Suprapubic skin (tissue), 4 donors: ENCODE measurements at regions not wholly inside any gene's neighbourhood (a gene's known extent, or its start where the extent isn't known, plus 50 kb on each side); places are given as distances from the start of the nearest gene placed in this dataset.

Source experiments
- DNase-seq, 2 donors: peaks; one replicate each; pipeline ENCODE4 v3.0.0-alpha.2; 2019; ENCODE audit warnings: low spot score in 2 of 2
- H3K27ac ChIP-seq: fragments of 200-600 bp; sonication (generic); one replicate; pipeline ENCODE4 v1.5.1; 2019
- H3K27me3 ChIP-seq: fragments of 200-600 bp; sonication (generic); one replicate; pipeline ENCODE4 v1.5.1; 2019
- H3K36me3 ChIP-seq: fragments of 200-600 bp; sonication (generic); one replicate; pipeline ENCODE4 v1.5.1; 2019
- H3K4me1 ChIP-seq: fragments of 200-600 bp; sonication (generic); one replicate; pipeline ENCODE4 v1.5.1; 2019
- H3K4me3 ChIP-seq: fragments of 200-600 bp; sonication (generic); one replicate; pipeline ENCODE4 v1.5.1; 2019; ENCODE audit warnings: mild to moderate bottlenecking
- H3K9me3 ChIP-seq: fragments of 200-600 bp; sonication (generic); one replicate; pipeline ENCODE4 v1.5.1; 2019
- CTCF ChIP-seq, 2 donors: fragments of 200-600 bp in 1 of 2; fragments of 450-650 bp in 1 of 2; sonication (generic) in 1 of 2; IDR thresholded peaks; one replicate each; pipeline ENCODE4 v1.5.1; 2016 to 2019; ENCODE audit warnings: antibody characterized with exemption in 2 of 2, mild to moderate bottlenecking in 1 of 2, moderate library complexity in 1 of 2
- EP300 ChIP-seq: sonication (generic); formaldehyde crosslinking; IDR thresholded peaks from one replicate; pipeline ENCODE4 v1.6.1; 2017; ENCODE audit warnings: antibody characterized with exemption
- POLR2A ChIP-seq, 2 donors: fragments of 450-650 bp; IDR thresholded peaks; one replicate each; pipeline ENCODE4 v1.6.1; 2017; ENCODE audit warnings: antibody characterized with exemption in 2 of 2, mild to moderate bottlenecking in 2 of 2, moderate library complexity in 2 of 2
- POLR2AphosphoS5 ChIP-seq, 3 donors: sonication (generic); formaldehyde crosslinking; IDR thresholded peaks; one replicate each; pipeline ENCODE4 v1.6.1; 2017; ENCODE audit warnings: antibody characterized with exemption in 3 of 3
- WGBS: methylation state at CpG from one replicate; pipeline ENCODE4 v1.1.5; 2018; 5-methylcytosine and 5-hydroxymethylcytosine counted together

GRCh38 chr11:104594228-104594958 is 303.9 kb downstream of the CASP12 start:
- no peaks in the 10 kb centered on the region for H3K9me3 ChIP-seq
- H3K27me3 ChIP-seq = no peaks in the 10 kb centered on the region
- H3K4me3 ChIP-seq = no peak overlapping the region
- no peak overlapping the region for H3K27ac ChIP-seq
- 90% methylated on average over 2 of the region's 2 CpGs for WGBS
- H3K36me3 ChIP-seq = no peaks in the 10 kb centered on the region
- DNase-seq = no peak
- no peaks in the 10 kb centered on the region for H3K4me1 ChIP-seq
- no peak for TF ChIP-seq POLR2A (IDR thresholded peaks at IDR 0.05)
- TF ChIP-seq POLR2AphosphoS5 (IDR thresholded peaks at IDR 0.05) = no peak
- TF ChIP-seq EP300 = no peak
- TF ChIP-seq CTCF (IDR thresholded peaks at IDR 0.05) = no peak

GRCh38 chr11:104588970-104589369 is 309.3 kb downstream of the CASP12 start:
- WGBS = 89% methylated on average over 1 of the region's 1 CpG
- Histone ChIP-seq H3K27ac (no peak overlapping the region), H3K4me3 (no peak overlapping the region), H3K9me3 (no peaks in the 10 kb centered on the region), H3K4me1 (no peaks in the 10 kb centered on the region), H3K27me3 (no peaks in the 10 kb centered on the region), H3K36me3 (no peaks in the 10 kb centered on the region)
- DNase-seq = no peak
- no peak for TF ChIP-seq CTCF (IDR thresholded peaks at IDR 0.05)
- TF ChIP-seq POLR2AphosphoS5 (IDR thresholded peaks at IDR 0.05) = no peak
- TF ChIP-seq POLR2A (IDR thresholded peaks at IDR 0.05) = no peak
- TF ChIP-seq EP300 = no peak

DNA sequence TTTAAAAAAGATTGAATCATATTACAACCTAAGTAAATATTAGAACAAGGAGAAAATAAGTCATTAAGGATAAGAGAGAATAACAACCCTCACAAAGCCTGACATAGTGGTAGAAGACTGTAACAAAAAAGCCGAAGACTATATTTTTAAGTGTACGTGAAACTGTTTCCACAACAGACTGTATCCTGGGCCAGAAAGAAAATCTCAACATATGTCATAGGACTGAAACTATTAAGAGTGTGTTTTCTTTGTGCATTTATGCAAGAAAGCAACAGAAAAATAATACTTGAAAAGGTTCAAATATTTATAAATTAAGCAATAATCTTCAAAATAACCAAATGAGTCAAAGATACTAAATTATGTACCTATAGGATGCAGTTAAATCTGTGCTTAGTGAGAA is 309.8 kb downstream of the CASP12 start:
- TF ChIP-seq EP300 (no peak), POLR2AphosphoS5 (IDR thresholded peaks at IDR 0.05) (no peak), POLR2A (IDR thresholded peaks at IDR 0.05) (no peak), CTCF (IDR thresholded peaks at IDR 0.05) (no peak)
- Histone ChIP-seq H3K4me3 (no peak overlapping the region), H3K36me3 (no peaks in the 10 kb centered on the region), H3K27me3 (no peaks in the 10 kb centered on the region), H3K27ac (no peak overlapping the region), H3K9me3 (no peaks in the 10 kb centered on the region), H3K4me1 (no peaks in the 10 kb centered on the region)
- WGBS = 90% methylated on average over 2 of the region's 2 CpGs
- DNase-seq = no peak

DNA sequence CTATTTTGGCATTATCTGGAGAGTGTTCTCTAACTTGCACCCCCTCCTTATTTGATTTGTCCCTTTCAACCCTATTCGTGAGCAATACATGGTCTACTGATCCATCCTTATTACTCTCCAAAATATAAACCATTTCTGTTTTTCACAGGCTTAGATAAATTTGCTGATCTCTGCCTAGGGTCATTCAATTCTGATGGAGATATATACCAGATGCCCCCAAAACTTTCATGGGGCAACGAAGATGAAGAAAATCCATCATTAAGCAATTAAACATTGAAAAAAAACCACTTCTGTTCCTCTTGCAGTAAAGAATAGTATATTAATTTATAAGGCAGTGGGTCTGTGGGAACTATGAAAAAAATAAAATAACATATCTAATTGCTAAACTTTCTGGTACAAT is 313.4 kb downstream of the CASP12 start:
- Histone ChIP-seq H3K36me3 (no peaks in the 10 kb centered on the region), H3K27me3 (no peaks in the 10 kb centered on the region), H3K4me3 (no peak overlapping the region), H3K27ac (no peak overlapping the region), H3K4me1 (no peaks in the 10 kb centered on the region), H3K9me3 (no peaks in the 10 kb centered on the region)
- no peak for DNase-seq
- 85% methylated on average over 2 of the region's 2 CpGs for WGBS
- TF ChIP-seq CTCF (IDR thresholded peaks at IDR 0.05) = no peak
- TF ChIP-seq EP300 = no peak
- no peak for TF ChIP-seq POLR2AphosphoS5 (IDR thresholded peaks at IDR 0.05)

DNA sequence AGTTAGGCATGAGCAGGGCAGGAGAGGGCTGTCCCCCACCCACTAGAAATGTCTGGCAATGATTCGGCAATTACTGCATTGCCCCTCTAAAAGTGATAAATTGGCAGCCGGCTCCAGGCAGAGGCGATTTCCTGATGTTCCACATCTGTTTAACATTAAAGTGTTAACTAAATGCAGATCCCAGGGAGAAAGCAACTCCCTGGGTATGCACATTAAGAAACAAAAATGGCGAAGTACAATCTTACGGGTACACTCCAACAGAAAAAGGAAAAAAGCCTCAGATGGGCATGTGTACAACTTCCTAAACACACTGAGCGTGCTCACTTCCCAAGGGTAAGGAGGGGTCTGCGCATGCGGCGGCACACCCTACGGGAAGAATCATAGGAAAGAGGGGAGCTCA is 314.4 kb downstream of the CASP12 start:
- Histone ChIP-seq H3K36me3 (no peaks in the 10 kb centered on the region), H3K4me3 (no peak overlapping the region), H3K4me1 (no peaks in the 10 kb centered on the region), H3K9me3 (no peaks in the 10 kb centered on the region), H3K27ac (no peak overlapping the region), H3K27me3 (no peaks in the 10 kb centered on the region)
- TF ChIP-seq EP300 (no peak), CTCF (IDR thresholded peaks at IDR 0.05) (no peak), POLR2AphosphoS5 (IDR thresholded peaks at IDR 0.05) (no peak), POLR2A (IDR thresholded peaks at IDR 0.05) (no peak)
- WGBS = 67% methylated on average over 10 of the region's 10 CpGs
- no peak for DNase-seq
